Activated T-cell treated with anti-CD3 and anti-CD28 coated beads, Interleukin-2, amount 50 U/mL, for 24 hours (primary cell): ENCODE measurements at regions not wholly inside any gene's neighbourhood (a gene's known extent, or its start where the extent isn't known, plus 50 kb on each side); places are given as distances from the start of the nearest gene placed in this dataset.
"Not testable (repeated sequence)": the region's sequence is repeated elsewhere in the genome, so short reads cannot be mapped to it uniquely, and the experiment has no call there.

Experiments used
- DNase-seq: peaks from one replicate; pipeline ENCODE4 v3.0.0-alpha.2; 2020
- H3K27ac Mint-ChIP-seq: 2 replicates; pipeline ENCODE4 v1.8.0; 2020; ENCODE audit warnings: mild to moderate bottlenecking, mixed read lengths
- H3K27me3 Mint-ChIP-seq: 2 replicates; pipeline ENCODE4 v1.8.0; 2020; ENCODE audit warnings: mixed read lengths
- H3K36me3 Mint-ChIP-seq: 2 replicates; pipeline ENCODE4 v1.8.0; 2020; ENCODE audit warnings: low read depth, mixed read lengths
- H3K4me1 Mint-ChIP-seq: 2 replicates; pipeline ENCODE4 v1.8.0; 2020; ENCODE audit warnings: low read depth, mixed read lengths
- H3K4me3 Mint-ChIP-seq: 2 replicates; pipeline ENCODE4 v1.8.0; 2020; ENCODE audit warnings: mild to moderate bottlenecking, moderate library complexity, mixed read lengths
- H3K9me3 Mint-ChIP-seq: 2 replicates; pipeline ENCODE4 v1.8.0; 2020; ENCODE audit warnings: mixed read lengths

DNA sequence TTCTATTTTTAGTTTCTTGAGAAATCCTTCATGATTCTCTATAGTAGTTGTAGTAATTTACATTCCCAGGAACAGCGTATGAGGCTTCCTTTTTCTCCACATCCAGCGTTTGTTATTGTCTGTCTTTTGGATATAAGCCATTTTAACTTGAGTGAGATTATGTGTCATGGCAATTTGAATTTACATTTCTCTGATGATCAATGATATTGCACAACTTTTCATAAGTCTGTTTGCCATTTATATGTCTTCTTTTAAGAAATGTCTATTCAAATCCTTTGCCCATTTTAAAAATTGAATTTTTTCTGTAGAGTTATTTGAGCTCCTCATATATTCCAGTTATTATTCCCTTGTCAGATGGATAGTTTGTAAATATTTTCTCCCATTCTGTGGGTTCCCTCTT, 285.1 kb downstream of the REEP3 start:
- Mint-ChIP-seq H3K4me1 (no peaks in the 10 kb centered on the region), H3K9me3 (peaks cover 11% of the 10 kb centered on the region), H3K27me3 (peaks cover 10% of the 10 kb centered on the region), H3K36me3 (no peaks in the 10 kb centered on the region), H3K4me3 (no peak overlapping the region), H3K27ac (no peak overlapping the region)
- no peak for DNase-seq

DNA sequence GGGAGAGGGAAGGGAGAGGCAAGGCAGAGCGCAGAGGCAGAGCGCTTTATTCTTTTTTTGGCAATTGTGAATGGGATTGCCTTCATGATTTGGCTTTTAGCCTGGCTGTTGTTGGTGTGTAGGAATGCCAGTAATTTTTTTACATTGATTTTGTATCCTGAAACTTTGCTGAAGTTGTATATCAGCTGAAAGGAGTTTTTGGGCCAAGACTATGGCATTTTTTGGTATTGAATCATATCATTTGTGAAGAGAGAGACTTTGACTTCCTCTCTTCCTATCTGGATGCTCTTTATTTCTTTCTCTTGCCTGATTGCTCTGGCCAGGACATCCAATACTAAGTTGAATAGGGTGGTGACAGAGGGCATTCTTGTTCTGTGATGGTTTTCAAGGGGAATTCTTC, 291.3 kb downstream of the REEP3 start:
- DNase-seq: no peak
- H3K4me1 Mint-ChIP-seq: no peaks in the 10 kb centered on the region
- peaks cover 3% of the 10 kb centered on the region for H3K9me3 Mint-ChIP-seq
- H3K36me3 Mint-ChIP-seq: no peaks in the 10 kb centered on the region
- peaks cover 12% of the 10 kb centered on the region for H3K27me3 Mint-ChIP-seq
- no peak overlapping the region for H3K4me3 Mint-ChIP-seq
- no peak overlapping the region for H3K27ac Mint-ChIP-seq

DNA sequence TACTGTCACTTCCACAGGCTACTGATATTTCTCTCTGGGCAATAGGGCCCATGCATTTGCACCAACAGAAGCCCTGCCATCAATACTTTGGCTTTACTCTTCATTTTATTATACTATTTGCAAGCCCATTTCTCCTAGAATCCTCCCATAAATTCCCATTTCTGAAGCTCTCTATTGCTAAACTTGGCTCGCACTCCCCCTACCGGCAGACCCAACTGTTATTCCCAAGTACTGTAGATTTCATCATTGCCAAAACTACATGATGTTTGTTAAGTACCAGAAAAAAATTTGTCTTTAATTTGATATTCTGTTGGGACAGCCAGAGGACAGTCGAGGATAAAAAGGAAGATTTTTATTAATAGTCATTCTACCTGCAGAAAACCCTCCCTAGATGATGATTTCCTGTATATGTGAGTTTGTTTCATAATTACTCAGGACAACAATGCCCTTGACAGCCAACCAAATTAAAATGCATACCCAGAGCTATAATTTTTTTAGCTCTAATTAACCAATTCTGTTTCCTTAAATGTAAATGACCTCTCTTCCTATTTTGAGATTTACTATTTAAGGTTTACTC, 298.6 kb downstream of the REEP3 start:
- no peak for DNase-seq

DNA sequence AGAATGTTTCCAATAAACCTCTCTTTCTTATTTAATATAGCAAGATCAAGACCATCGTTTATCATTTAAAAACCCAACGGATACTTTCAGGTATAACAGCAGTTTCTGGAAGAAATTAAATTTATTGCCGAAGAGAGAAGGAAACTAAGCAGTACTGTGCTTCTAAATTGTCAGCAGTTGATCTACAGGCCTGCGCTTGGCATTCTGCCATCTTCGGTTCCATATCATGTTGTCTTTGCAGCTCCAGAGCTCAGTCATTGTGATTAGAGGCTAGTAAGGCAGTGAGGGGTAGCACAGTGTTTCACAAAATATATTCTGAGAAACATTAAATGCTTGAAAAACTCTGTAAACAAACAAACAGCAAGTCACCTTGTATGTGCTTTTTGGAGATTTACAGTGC, 301.3 kb downstream of the REEP3 start:
- Mint-ChIP-seq H3K27me3 (peaks cover 51% of the 10 kb centered on the region), H3K27ac (no peak overlapping the region), H3K4me3 (no peak overlapping the region), H3K4me1 (no peaks in the 10 kb centered on the region), H3K36me3 (no peaks in the 10 kb centered on the region), H3K9me3 (no peaks in the 10 kb centered on the region)
- DNase-seq: no peak

More for the DNA sequence above, 298.6 kb downstream of the REEP3 start:
- Mint-ChIP-seq H3K9me3 (no peaks in the 10 kb centered on the region), H3K4me1 (no peaks in the 10 kb centered on the region), H3K4me3 (no peak overlapping the region), H3K27me3 (peaks cover 48% of the 10 kb centered on the region), H3K27ac (no peak overlapping the region), H3K36me3 (no peaks in the 10 kb centered on the region)

DNA sequence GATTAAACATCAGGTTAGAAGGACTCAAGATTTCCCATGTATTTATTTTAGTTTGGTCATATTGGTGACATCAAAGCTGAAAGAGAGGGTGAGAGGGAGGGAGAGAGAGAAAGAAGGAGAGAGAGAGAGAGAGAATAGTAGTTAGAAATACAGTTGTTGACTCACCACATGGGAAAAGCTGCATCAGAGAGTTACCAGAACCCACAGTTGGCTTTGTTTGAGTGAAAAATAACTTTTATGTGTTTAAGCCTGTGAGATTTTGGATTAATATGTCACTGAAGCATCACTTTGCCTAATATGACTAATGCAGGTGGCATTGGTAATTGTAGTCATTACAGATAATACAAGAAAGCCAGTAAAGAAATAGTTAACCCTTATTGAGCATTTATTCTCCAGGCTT, 303.9 kb downstream of the REEP3 start:
- Mint-ChIP-seq H3K4me1 (no peaks in the 10 kb centered on the region), H3K4me3 (no peak overlapping the region), H3K27me3 (peaks cover 39% of the 10 kb centered on the region), H3K36me3 (no peaks in the 10 kb centered on the region), H3K27ac (no peak overlapping the region), H3K9me3 (no peaks in the 10 kb centered on the region)
- DNase-seq: no peak

DNA sequence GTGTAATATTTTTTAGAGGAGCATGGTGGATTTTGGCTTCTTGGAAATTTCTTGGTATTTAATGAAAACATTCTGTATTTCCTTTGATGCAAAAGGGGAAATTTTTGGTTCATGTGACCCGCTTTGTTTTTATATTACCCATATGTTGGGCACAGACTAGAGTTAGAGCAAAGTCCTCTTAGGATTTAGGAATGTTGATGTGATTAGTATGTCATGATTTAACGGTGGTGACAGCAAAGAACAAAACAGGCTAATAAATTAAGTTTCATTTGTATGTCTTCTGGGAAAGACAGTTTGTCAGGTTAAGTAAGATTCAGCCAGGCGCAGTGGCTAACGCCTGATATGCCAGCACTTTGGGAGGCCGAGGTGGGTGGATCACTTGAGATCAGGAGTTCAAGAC, 304.6 kb downstream of the REEP3 start:
- Mint-ChIP-seq H3K36me3 (no peaks in the 10 kb centered on the region), H3K9me3 (no peaks in the 10 kb centered on the region), H3K27me3 (peaks cover 36% of the 10 kb centered on the region), H3K4me1 (no peaks in the 10 kb centered on the region), H3K27ac (no peak overlapping the region), H3K4me3 (no peak overlapping the region)
- no peak for DNase-seq

DNA sequence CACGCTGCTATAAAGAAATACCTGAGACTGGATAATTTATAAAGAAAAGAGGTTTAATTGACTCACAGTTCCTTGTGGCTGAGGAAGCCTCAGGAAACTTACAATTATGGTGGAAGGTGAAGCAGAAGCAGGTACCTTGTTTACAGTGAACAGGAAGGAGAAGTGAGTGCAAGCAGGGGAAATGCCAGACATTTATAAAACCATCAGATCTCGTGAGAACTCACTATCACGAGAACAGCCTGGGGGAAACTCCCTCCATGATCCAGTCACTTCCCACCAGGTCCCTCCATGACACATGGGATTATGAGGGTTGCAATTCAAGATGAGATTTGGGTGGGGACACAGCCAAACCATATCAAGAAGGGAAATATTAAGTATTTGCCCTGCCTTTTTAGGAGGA, 305.8 kb downstream of the REEP3 start:
- not testable (repeated sequence) for H3K4me1 Mint-ChIP-seq, H3K27ac Mint-ChIP-seq, H3K36me3 Mint-ChIP-seq, DNase-seq, H3K9me3 Mint-ChIP-seq, H3K4me3 Mint-ChIP-seq
- peaks cover 30% of the 10 kb centered on the region for H3K27me3 Mint-ChIP-seq

DNA sequence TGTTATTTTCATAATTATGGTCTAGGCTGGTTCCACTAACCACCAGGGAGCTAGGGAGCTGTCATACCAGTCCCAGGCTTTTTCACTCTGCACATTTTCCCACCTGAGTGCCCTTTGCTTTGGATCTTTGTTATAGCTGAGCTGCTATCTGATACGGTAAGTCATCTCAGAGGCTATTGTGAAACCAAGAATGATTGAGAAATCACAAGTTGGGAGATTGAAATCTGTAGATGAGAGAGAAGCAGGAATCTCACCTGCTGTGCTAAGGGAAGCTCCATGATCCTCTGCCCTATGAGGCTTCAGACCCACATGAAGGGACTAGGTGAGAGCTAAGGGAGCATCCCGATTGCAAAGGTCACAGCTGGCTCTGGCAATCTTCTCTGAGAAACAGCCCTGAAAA, 307.8 kb downstream of the REEP3 start:
- Mint-ChIP-seq H3K36me3 (no peaks in the 10 kb centered on the region), H3K4me1 (no peaks in the 10 kb centered on the region), H3K9me3 (no peaks in the 10 kb centered on the region), H3K27ac (no peak overlapping the region), H3K4me3 (no peak overlapping the region), H3K27me3 (peaks cover 17% of the 10 kb centered on the region)
- DNase-seq: no peak

DNA sequence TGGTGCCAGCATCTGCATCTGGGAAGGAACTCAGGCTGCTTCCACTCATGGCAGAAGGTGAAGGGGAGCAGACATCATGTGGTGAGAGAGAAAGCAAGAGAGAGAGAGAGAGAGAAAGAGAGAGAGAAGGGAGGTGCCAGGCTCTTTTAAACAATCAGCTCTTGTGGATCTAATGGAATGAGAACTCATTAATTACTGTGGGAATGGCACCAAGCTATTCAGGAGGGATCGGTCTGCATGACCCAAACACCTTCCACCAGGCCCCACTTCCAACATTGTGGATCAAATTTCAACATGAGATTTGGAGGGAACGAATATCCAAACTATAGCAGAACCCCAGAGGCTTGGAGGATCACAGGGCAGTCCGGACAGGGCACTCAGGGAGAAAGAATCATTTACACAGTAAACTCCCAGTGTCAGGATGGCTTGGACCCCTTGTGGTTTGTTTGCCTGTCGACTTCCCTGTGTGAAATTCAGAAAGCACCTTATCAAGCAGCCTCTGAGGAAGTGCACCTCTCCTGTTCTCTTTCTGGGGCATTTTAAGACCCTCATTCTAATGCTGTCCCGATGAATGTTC, 308.5 kb downstream of the REEP3 start:
- Mint-ChIP-seq H3K36me3 (no peaks in the 10 kb centered on the region), H3K4me3 (no peak overlapping the region), H3K9me3 (no peaks in the 10 kb centered on the region), H3K27ac (no peak overlapping the region), H3K27me3 (peaks cover 12% of the 10 kb centered on the region), H3K4me1 (no peaks in the 10 kb centered on the region)
- DNase-seq: no peak

DNA sequence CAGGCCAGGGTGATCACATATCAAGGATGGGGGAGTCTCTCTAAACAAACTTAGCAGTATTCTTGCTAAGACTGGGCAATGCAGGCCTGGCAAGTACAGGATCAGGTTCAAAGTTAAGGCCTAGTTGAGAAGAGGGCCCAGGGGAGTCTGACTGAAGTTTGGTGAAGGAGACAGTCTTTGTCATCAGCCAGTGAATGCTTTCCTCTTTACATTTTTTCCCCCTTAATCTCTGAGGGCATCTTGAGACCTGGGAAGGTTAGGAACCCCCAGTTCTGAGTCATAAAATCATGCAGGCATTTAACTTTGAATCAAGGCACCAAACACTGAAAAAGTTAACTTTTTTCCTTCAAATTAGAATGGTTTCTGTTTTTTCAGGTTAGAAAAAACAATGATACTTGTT, 311.5 kb downstream of the REEP3 start:
- H3K4me1 Mint-ChIP-seq: no peaks in the 10 kb centered on the region
- no peak for DNase-seq
- H3K9me3 Mint-ChIP-seq: no peaks in the 10 kb centered on the region
- no peaks in the 10 kb centered on the region for H3K36me3 Mint-ChIP-seq
- no peak overlapping the region for H3K4me3 Mint-ChIP-seq
- no peak overlapping the region for H3K27ac Mint-ChIP-seq
- H3K27me3 Mint-ChIP-seq: peaks cover 11% of the 10 kb centered on the region

DNA sequence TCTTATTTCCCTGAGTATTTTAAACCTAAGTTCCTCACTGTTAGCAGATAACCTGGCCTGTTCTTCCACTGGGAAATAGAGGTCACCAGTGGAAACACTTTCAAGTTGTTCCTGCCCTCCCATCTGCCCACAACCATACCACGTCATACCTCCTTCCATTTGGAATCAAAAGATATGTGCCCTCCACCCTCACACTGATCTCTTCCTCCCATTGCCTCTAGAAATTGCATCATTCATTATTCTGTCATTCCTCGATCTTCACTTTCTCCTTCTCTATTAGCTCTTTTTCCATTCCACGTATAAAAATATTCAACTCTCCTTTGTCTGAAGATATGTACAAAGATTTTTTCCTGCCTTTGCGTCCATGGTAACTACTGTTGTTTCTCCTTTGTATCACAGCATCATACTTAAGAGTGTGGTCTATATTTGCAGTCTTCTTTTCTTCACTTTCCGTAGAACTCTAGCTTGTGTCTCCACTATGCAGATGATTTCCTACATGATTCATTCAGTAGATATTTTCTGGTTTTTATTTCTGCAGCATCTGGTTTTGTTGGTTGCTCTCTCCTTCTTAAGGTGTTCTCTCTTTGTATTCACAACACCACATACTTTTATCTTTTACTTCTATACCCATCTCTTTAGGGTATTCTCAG, 312.3 kb downstream of the REEP3 start:
- no peak overlapping the region for H3K4me3 Mint-ChIP-seq
- no peaks in the 10 kb centered on the region for H3K4me1 Mint-ChIP-seq
- H3K27ac Mint-ChIP-seq: no peak overlapping the region
- no peaks in the 10 kb centered on the region for H3K36me3 Mint-ChIP-seq
- no peak for DNase-seq
- no peaks in the 10 kb centered on the region for H3K9me3 Mint-ChIP-seq
- peaks cover 11% of the 10 kb centered on the region for H3K27me3 Mint-ChIP-seq

DNA sequence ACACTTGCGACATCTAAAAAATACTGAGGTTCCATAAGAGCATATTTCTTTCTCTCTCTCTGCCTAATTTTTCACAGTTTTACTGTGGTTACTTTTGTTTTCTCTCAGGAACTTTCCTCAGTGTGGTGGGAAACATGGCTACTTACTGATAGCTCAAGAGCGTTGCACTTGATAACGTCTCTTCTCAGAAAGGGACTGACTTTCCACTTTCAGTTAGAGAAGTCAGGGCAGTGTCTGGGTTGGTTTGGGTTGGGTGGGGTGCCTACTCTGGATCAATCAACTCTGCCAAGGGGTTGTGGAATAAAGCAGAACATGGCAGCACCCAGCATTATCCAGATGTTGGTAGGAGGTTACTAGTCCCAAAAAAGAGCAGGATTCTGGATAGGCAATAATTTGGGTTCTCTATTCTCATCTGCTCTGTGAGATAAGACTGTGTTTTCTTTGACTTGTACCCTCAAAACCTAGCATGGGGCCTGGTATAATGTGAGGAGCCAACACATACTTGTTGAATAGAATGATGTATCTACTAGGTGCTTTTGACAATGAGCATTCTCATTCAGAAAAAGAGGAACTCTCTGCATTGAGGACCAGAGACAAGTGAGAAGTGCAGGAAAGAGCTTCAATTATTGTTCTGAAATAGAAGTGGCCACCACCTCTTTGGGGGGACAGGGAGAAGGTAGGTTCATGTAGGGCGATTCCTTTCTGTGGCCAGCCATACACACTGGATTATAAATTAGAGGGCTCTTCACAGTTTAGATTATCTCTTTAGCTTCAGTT, 315.7 kb downstream of the REEP3 start:
- Mint-ChIP-seq H3K27me3 (peaks cover 21% of the 10 kb centered on the region), H3K4me3 (no peak overlapping the region), H3K36me3 (no peaks in the 10 kb centered on the region), H3K4me1 (no peaks in the 10 kb centered on the region), H3K27ac (no peak overlapping the region), H3K9me3 (no peaks in the 10 kb centered on the region)
- no peak for DNase-seq

DNA sequence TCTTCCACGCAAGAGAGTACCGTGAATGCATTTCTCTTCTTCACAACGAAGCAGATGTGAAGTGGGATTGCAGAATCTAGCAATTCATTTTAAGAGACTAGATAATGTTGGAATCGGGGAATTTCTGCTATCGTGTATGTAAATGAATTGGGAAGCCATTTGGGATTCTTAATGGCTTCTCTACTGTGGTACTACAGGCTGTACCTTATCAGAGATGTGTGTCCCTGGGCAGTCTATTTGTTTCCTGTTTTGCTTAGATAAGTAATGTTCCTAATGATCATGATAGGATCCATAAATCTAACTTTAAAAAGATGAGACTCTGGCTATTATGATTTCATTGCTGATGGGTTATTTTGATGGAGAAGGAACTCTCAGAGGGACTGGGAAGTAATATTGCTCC, 320.6 kb downstream of the REEP3 start:
- Mint-ChIP-seq H3K36me3 (no peaks in the 10 kb centered on the region), H3K4me3 (no peak overlapping the region), H3K27me3 (peaks cover 24% of the 10 kb centered on the region), H3K9me3 (no peaks in the 10 kb centered on the region), H3K4me1 (no peaks in the 10 kb centered on the region), H3K27ac (no peak overlapping the region)
- DNase-seq: no peak

DNA sequence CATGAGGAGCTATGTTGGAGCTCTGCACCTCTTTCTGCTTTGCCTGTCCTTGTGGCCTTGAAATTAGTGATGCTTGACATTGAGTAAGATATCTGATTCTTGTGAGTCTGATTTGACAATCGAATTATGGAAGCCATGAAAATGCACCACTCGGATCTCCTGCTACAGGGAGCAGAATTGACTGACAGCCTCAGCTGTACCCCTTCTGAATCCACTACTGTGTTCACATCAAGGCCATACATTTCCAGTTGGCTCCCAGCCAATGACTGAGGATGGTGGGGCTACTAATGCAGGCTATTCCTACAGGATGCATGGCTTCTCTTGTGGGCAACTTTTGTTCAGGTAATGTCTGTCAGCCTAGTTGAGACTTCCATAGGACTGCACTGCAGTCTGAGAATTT, 321.9 kb downstream of the REEP3 start:
- no peak overlapping the region for H3K27ac Mint-ChIP-seq
- no peak overlapping the region for H3K4me3 Mint-ChIP-seq
- H3K4me1 Mint-ChIP-seq: no peaks in the 10 kb centered on the region
- no peaks in the 10 kb centered on the region for H3K9me3 Mint-ChIP-seq
- DNase-seq: no peak
- H3K27me3 Mint-ChIP-seq: peaks cover 28% of the 10 kb centered on the region
- no peaks in the 10 kb centered on the region for H3K36me3 Mint-ChIP-seq

DNA sequence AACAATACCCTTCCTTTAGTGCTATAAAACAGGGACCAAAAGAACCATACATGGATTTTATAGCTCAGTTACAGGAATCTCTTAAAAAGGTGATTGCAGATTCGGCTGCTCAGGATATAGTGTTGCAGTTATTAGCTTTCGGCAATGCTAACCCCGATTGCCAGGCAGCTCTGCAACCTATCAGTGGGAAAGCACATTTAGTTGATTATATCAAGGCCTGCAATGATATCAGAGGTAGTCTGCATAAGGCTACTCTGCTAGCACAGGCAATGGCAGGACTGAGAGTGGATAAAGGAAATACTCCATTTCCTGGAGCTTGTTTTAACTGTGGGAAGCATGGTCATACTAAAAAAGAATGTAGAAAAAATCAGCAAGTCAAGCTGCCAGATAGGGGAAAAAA, 327.7 kb downstream of the REEP3 start:
- H3K4me3 Mint-ChIP-seq, DNase-seq, H3K4me1 Mint-ChIP-seq, H3K36me3 Mint-ChIP-seq, H3K27ac Mint-ChIP-seq, H3K9me3 Mint-ChIP-seq: not testable (repeated sequence)
- H3K27me3 Mint-ChIP-seq: peaks cover 18% of the 10 kb centered on the region
